GM18867 (cell line): ENCODE measurements at regions not wholly inside any gene's neighbourhood (a gene's known extent, or its start where the extent isn't known, plus 50 kb on each side); places are given as distances from the start of the nearest gene placed in this dataset.

Experiments used
- ATAC-seq: cut with Tn5 transposase; IDR thresholded peaks from one replicate; pipeline ENCODE4 v1.9.1; 2021; ENCODE audit warnings: mild to moderate bottlenecking, moderate library complexity; ENCODE audit not compliant: unreplicated experiment

- no peak for ATAC-seq
These were observed 714.1 kb downstream of the CBLN4 start for GRCh38 chr20:55291261-55291660.

DNA sequence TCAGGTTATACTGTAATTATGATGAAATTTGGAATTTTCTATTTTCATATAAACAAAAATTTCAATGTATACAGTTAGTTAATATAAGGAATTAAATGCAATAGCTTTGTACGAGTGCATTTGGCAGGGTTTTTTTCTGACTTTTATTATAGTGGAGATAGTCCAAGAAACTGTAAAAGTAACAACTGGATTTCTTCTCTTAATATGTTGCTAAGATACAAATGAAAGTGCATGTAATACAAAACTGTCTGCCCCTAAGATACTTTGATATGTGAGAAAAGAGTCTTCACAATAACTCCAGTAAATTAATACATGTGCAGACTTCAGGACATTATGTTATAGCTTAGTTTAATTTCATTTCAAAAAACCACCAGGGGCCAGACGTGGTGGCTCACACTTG, 721.4 kb downstream of the CBLN4 start:
- ATAC-seq: no peak

DNA sequence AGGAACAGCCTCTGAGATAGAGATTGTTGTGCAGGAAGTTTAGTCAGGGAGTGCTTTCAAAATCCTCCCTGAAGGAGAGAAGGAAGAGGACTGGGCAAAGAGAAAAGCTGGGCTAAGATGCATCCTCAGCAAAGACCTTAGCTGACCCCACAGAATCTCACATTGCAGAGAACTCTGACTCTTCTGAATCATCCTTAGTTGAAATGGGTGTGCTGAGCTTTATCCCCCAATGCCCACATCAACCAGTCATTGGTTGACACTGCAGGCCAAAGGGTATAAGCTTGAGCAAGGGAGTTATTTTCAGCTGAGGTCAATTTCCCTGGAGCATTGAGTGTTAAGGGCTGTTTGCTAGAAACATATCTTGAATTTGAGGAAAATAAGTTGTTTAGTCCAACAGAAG, 732.2 kb downstream of the CBLN4 start:
- ATAC-seq: no peak

GRCh38 chr20:55271371-55271770, 733.9 kb downstream of the CBLN4 start:
- ATAC-seq: no peak

- ATAC-seq: peak; percentile 38
These were observed 735.4 kb downstream of the CBLN4 start for GRCh38 chr20:55269913-55270312.

DNA sequence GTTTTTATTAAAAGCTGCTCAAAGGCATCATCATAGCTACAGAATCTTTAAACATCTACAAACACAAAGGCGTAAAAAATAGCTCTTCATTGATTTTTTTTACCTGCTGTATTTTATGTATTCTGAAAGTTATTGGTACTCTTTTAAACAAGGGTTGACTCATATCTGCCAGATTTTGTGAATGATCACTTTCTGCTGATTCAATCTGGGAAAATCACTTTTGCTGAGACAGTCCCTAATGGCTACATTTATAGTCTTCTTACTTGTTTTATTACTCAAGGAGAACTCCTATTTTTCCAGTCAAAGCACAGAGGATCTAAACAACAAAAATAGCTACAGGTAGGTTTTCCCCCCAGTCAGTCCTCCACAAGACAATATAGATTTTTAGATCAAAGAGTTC, 739.0 kb downstream of the CBLN4 start:
- peak; percentile 65 for ATAC-seq

- ATAC-seq: no peak
These were observed 740.5 kb downstream of the CBLN4 start for GRCh38 chr20:55264703-55265239.

DNA sequence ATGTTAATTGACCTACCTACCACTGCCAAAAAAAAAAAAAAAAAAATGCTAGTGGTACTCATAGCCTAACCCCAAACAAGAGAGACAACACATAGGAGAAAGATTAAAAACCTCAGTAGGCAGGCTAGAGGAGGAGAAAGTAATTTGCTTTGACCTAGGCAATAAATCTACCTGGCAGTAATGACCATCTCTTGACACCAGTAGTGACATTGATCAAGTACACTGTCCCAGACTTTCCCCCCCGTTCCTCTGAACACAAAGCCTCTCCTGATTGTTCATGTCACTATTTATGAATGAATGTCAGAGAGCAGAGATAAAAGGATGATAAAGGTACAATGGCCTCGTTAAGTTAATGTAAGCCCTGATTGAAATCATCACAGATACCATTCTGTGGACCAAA, 746.8 kb downstream of the CBLN4 start:
- no peak for ATAC-seq

DNA sequence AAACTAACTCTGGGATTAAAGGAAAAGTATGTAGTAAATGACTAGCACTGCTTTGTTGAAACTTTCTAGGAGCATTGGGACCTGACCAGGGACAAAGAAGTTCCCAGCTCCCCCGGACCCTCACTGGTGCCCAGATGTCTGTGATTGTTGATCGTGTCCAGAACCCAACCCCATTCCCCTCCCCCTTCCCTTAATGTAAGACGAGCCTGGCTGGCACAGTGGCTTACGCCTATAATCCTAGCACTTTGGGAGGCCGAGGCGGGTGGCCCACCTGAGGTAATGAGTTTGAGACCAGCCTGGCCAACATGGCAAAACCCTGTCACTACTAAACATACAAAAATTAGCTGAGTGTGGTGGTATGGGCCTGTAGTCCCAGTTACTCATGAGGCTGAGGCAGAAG, 750.3 kb downstream of the CBLN4 start:
- ATAC-seq: no peak

- no peak for ATAC-seq
These were observed 751.5 kb downstream of the CBLN4 start for GRCh38 chr20:55253781-55254180.

DNA sequence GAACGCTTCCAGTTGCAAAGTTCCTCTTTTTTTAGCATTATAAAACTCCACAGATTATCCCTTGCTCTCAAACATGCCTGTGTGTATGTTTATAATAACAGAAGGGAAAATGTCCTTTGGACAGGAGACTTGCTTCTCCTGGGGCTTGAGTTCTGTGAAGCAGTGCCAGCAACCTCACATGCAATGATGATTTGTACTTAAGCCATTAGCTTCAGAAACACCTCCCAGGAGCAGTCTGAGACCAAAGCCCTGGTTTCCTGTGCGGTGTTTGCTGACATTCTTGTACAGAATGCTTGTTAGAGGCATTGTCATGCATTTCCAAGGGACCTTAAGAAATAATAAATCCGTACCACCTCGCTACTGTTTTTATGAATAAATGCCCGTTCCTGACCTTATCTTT, 752.8 kb downstream of the CBLN4 start:
- ATAC-seq: no peak

GRCh38 chr20:55251170-55251569, 754.1 kb downstream of the CBLN4 start:
- no peak for ATAC-seq

- no peak for ATAC-seq
These were observed 762.5 kb downstream of the CBLN4 start for GRCh38 chr20:55242853-55243252.

DNA sequence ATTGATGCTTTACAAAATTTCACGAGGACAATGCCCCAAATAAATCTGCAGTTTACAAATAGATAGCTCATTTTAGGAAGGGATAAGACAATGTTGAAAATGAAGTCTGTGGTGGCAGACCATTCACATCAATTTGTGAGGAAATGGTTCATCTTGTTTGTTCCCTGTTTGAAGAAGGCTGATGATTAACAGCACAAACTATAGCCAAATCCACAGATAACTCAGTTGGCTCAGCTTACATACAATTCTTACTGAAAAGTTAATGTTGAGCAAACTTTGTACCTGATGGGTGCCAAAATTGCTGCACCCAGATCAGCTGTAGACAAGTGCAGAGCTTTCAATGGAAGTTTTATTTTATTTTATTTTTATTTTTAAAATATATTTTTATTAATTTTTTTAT, 763.9 kb downstream of the DOK5 start:
- ATAC-seq: no peak

DNA sequence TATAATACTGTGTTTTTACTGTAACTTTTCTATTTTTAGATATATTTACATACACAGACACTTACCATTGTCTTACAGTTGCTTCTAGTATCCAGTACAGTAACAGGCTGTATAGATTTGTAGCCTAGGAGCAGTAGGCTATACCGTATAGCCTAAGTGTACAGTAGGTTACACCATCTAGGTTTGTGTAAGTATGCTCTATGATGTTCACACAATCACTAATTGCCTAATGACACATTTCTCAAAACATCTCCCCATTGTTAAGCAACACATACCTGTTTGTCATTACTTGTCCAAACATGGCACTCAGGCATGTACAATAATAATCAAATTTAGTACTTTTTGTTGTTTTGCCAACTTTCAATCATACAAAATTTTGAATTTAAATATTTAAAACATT, 757.3 kb downstream of the DOK5 start:
- ATAC-seq: no peak

DNA sequence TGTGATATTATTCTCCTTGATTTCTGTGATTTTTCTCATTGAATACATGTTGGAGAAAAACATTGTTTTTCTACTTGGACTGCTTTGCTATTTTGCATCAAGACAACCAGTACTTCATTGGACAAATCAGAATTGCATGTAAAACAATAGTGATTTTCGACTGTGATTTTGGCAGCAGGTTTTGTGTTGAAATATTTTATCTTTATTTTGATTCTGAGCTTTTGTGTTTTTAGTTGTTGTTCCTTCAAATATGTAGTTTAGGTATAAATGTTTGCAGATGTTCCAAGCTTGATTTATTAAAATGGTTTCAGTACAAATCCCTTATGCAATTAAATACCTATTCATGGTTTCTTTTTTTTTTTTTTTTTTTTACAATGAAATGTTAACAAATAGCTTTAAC, 754.1 kb downstream of the DOK5 start:
- ATAC-seq: no peak

DNA sequence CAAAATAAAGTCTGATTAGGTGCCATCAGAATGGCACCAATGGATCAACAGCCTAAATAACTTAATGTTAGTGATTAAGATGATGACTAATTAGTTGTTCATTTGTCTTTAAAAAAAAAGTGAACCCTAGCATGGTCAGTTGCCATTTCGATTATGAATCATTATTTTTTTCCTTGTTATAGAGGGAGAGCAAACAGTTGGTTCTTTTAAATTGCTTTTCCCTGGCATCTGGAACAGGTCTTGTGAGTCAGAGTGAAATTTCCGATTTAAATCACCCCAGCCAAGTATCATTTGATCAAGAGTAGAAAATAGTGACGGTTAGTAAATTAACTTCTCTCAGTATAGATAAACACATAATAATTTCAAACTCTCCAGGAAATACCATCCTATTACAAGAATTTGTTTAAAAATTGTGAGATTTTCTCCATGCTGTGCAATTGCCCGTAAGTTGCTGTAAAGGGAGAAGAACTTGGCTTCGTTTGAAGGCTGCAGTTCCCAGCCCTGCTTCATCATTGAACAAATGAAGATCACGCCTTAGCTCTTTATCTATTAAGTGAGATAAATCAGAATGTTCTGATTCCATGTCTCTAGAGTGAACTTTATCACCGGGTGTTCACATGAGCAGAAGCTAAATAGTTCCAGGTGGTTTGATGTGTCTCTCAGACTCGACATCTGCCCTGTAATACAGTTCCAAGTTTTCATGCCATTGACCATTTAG, 741.3 kb downstream of the DOK5 start:
- ATAC-seq: no peak

GRCh38 chr20:55213653-55214052, 738.3 kb downstream of the DOK5 start:
- no peak for ATAC-seq

GRCh38 chr20:55211481-55211880, 736.1 kb downstream of the DOK5 start:
- no peak for ATAC-seq

GRCh38 chr20:55205665-55206064, 730.3 kb downstream of the DOK5 start:
- ATAC-seq: no peak

GRCh38 chr20:55200317-55200716, 724.9 kb downstream of the DOK5 start:
- peak; percentile 72 for ATAC-seq

DNA sequence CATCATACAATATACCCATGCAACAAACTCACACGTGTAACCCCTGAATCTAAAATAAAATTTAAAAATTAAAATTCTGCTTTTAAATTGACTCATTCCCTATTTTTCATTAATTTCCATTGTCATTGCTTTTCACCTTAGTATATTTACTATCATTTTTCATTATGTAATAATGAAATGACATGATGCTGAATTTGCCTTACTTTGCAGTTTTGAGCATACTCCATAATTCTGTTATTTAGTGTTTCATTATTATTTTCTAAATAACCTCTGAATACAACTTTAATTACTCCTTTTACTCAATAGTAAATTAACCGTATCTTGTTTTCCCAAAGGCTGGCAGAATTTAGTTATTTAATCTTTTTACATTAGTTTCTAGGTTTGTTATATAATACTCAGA, 719.6 kb downstream of the DOK5 start:
- ATAC-seq: no peak

GRCh38 chr20:55186228-55186627, 710.8 kb downstream of the DOK5 start:
- ATAC-seq: no peak
